Loucy (cell line): ENCODE measurements at regions not wholly inside any gene's neighbourhood (a gene's known extent, or its start where the extent isn't known, plus 50 kb on each side); places are given as distances from the start of the nearest gene placed in this dataset.

ENCODE experiments used
- CTCF ChIP-seq: fragments of 200-600 bp; sonication (generic); conservative IDR thresholded peaks from 2 replicates; pipeline ENCODE4 v1.5.1; 2014; ENCODE audit warnings: mild to moderate bottlenecking, antibody characterized with exemption, low read length
- EZH2phosphoT487 ChIP-seq: fragments of 200-600 bp; IDR thresholded peaks from 2 replicates; pipeline ENCODE4 v1.6.1; 2018; ENCODE audit warnings: antibody characterized with exemption, mild to moderate bottlenecking, moderate library complexity, borderline replicate concordance

- no peak for TF ChIP-seq CTCF
- TF ChIP-seq EZH2phosphoT487, result no peak
Observed at GRCh38 chr6:14475306-14475705, 357.7 kb downstream of the CD83 start.
